HL-60 (cell line): ENCODE measurements at regions not wholly inside any gene's neighbourhood (a gene's known extent, or its start where the extent isn't known, plus 50 kb on each side); places are given as distances from the start of the nearest gene placed in this dataset.

Experiments
- DNase-seq, 2 experiments: peaks; one replicate each; pipeline ENCODE4 v3.0.0-alpha.2; 2010 to 2020; ENCODE audit warnings: low read depth in 1 of 2, low spot score in 1 of 2
- H3K27ac ChIP-seq: fragments of 250-450 bp; sonication (Bioruptor Pico); replicated peaks from 2 replicates; pipeline ENCODE4 v1.5.1; 2020; ENCODE audit warnings: mild to moderate bottlenecking, moderate library complexity
- H3K27me3 ChIP-seq: fragments of 250-450 bp; sonication (Bioruptor Pico); 2 replicates; pipeline ENCODE4 v1.5.1; 2021; ENCODE audit warnings: mild to moderate bottlenecking, moderate library complexity; ENCODE audit not compliant: insufficient read depth, poor library complexity, severe bottlenecking
- H3K4me3 ChIP-seq: replicated peaks from 2 replicates; pipeline ENCODE4 v1.5.1; 2011; ENCODE audit warnings: mild to moderate bottlenecking, control low read depth, low read length; ENCODE audit not compliant: insufficient read depth
- CTCF ChIP-seq: IDR thresholded peaks from one replicate; pipeline ENCODE4 v1.5.1; 2011; ENCODE audit warnings: low read length, control low read depth, inconsistent platforms; ENCODE audit not compliant: insufficient read depth
- GABPA ChIP-seq: IDR thresholded peaks from 2 replicates; pipeline ENCODE4 v1.6.1; 2012; ENCODE audit warnings: low read depth
- POLR2AphosphoS5 ChIP-seq: IDR thresholded peaks from 2 replicates; pipeline ENCODE4 v1.6.1; 2012; ENCODE audit warnings: low read depth
- REST ChIP-seq: IDR thresholded peaks from 2 replicates; pipeline ENCODE4 v1.6.1; 2012; ENCODE audit warnings: low read depth; ENCODE audit not compliant: insufficient replicate concordance
- SPI1 ChIP-seq: IDR thresholded peaks from 2 replicates; pipeline ENCODE4 v1.6.1; 2012; ENCODE audit warnings: low read depth, mild to moderate bottlenecking, borderline replicate concordance

- DNase-seq: no peak
- Histone ChIP-seq H3K27ac (no peak overlapping the region), H3K27me3 (no peaks in the 10 kb centered on the region), H3K4me3 (no peak overlapping the region)
- TF ChIP-seq POLR2AphosphoS5 (no peak), CTCF (no peak), SPI1 (no peak), REST (no peak), GABPA (no peak)
Measured at GRCh38 chr12:46915082-46915481, 89.3 kb upstream of the SLC38A4 start.

- TF ChIP-seq POLR2AphosphoS5: no peak
- no peak for TF ChIP-seq REST
- TF ChIP-seq CTCF: no peak
- TF ChIP-seq GABPA: no peak
- no peak for TF ChIP-seq SPI1
- H3K4me3 ChIP-seq: no peak overlapping the region
- no peaks in the 10 kb centered on the region for H3K27me3 ChIP-seq
- H3K27ac ChIP-seq: no peak overlapping the region
- DNase-seq: no peak
Measured at GRCh38 chr12:46915836-46916235, 90.0 kb upstream of the SLC38A4 start.

- TF ChIP-seq CTCF: no peak
- no peak for TF ChIP-seq POLR2AphosphoS5
- no peak for TF ChIP-seq SPI1
- no peak for TF ChIP-seq REST
- no peak for TF ChIP-seq GABPA
- DNase-seq: no peak
- Histone ChIP-seq H3K27ac (no peak overlapping the region), H3K4me3 (no peak overlapping the region), H3K27me3 (no peaks in the 10 kb centered on the region)
Measured at GRCh38 chr12:46916796-46917419, 91.1 kb upstream of the SLC38A4 start.
